ACHN (cell line): ENCODE measurements at regions not wholly inside any gene's neighbourhood (a gene's known extent, or its start where the extent isn't known, plus 50 kb on each side); places are given as distances from the start of the nearest gene placed in this dataset.
A peak's percentile ranks its signal among the peaks of the same experiment; 100 is the strongest.

Experiments
- DNase-seq: peaks from one replicate; pipeline ENCODE4 v3.0.0-alpha.2; 2015
- in situ Hi-C: cut with HindIII; loops from 2 replicates; pipeline ENCODE4 v1.10.0; 2017; ENCODE audit warnings: low sequenced_read_pairs, low pct_ligation_motif_present, low pct_unique_long_range_greater_than_20kb

GRCh38 chr14:26959972-26960660 lies 362.3 kb upstream of the NOVA1 start:
- no peak for DNase-seq
- in situ Hi-C loops = no loop called here

GRCh38 chr14:26963711-26964110 lies 365.9 kb upstream of the NOVA1 start:
- in situ Hi-C loops = no loop called here
- DNase-seq = no peak

DNA sequence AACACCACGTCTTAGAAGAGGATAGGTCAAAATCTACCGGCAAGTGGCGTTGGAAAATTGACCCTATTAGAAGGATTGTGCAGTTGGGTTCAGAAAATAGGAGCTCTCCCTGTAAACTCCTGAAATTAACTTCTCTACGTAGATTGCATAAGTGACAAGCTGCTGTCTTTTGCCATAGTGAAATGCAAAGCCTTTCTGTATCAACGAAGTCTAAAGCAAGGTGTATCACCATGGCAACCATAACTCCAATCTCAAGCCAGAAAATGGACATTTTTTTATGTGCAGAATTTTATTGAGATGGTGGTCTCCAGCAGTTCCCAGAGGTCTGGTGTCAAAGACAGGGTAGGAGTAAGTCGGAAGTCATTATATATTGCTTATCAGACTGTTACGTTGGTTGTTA lies 367.7 kb upstream of the NOVA1 start:
- in situ Hi-C loops = no loop called here

DNA sequence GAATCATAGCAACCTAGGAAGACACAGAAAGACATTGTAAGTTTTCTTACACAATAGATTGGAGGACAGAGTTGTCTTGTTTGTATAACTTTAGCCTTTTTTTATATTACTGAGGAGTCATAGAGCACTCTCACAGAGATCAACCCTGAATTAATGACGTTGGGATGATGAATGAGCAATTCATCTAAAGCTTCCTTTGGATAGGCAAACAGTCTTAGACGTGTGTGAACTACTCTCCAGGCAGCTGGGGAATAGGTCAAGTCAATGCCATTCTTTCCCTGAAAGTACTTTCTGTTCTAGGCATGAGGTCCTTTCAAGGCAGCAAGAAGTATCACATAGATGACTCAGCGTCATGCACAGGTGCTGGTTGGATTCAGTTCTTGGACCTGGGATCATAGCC lies 369.1 kb upstream of the NOVA1 start:
- DNase-seq = peak; percentile 0
- in situ Hi-C loops = no loop called here

More for the DNA sequence above, 367.7 kb upstream of the NOVA1 start:
- DNase-seq = no peak

DNA sequence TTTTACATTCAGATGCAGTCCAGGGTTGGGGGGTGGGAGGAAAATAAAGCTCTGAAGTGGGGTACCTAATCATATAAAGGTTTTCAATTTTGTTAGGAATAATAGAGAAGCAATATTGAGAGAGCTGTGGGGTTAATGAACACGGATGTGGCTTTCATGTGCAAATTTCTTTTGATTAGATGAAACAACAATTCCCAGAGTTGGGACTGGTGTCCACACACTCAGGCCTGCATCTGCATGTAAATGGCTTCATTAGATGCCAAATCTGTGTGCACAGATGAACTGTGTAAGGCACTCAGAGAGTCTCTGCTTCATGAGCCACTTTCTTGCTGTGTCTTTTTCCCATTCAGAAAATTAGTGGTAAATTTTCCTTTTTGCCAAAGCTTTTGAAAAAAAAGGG lies 377.1 kb upstream of the NOVA1 start:
- in situ Hi-C loops = no loop called here
- no peak for DNase-seq

DNA sequence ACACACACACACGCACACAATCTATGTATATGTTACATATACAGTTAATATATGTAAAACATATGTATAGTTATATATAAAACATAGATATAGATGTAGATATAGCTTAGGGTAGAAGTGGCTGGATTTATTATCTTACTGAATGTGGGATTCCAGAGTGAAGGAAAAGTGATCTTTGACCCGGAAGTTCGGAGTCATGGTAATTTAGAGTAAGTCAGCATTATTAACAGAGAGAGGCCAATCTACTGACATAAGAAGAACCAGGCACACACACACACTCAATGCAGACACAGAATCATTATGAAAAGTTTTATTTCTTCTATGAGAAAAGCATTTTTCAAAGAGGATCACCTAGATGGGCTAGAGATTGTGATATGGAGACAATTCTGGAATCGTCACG lies 384.2 kb upstream of the NOVA1 start:
- no peak for DNase-seq
- in situ Hi-C loops = no loop called here

GRCh38 chr14:26984311-26985177 lies 386.7 kb upstream of the NOVA1 start:
- DNase-seq = peak; percentile 60
- in situ Hi-C loops = no loop called here

DNA sequence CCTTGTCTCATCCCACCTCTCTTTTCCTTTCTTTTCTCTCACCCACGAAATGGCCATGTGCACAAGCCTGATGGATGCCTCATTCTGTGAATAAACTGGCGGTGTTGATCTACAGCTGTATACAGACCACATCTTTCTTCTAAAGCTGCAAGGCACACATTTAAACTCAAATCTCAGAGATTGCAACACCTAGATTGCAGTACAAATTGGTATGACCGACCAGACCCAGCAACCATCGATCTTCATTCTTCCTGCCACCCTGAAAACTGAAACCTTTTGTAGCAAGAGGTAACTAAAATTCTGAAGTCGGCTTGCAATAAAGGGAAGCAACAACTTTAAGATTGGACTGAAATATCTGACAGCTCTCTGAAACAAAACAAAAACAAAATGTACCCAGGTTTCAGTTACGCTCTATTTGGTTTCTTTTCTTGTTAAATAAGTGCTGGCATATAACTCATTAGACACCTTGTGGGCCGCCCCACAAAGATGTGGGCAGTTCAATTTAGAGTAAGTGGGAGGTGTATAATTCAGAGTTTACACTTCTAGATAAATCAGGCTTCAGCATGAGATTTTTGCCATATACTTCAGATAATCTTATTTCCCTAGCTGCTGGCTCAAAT lies 390.0 kb upstream of the NOVA1 start:
- in situ Hi-C loops = no loop called here

GRCh38 chr14:26990946-26991345 lies 393.1 kb upstream of the NOVA1 start:
- in situ Hi-C loops = no loop called here
- no peak for DNase-seq

More for the DNA sequence above, 390.0 kb upstream of the NOVA1 start:
- no peak for DNase-seq

- no peak for DNase-seq
- in situ Hi-C loops = no loop called here
Measured at GRCh38 chr14:26992403-26993115, 394.7 kb upstream of the NOVA1 start.

GRCh38 chr14:26993556-26993955 lies 395.7 kb upstream of the NOVA1 start:
- no peak for DNase-seq
- in situ Hi-C loops = no loop called here

- in situ Hi-C loops = no loop called here
- no peak for DNase-seq
Measured at GRCh38 chr14:26995301-26995700, 397.5 kb upstream of the NOVA1 start.

- DNase-seq = no peak
- in situ Hi-C loops = no loop called here
Measured at GRCh38 chr14:26996246-26996645, 398.4 kb upstream of the NOVA1 start.

DNA sequence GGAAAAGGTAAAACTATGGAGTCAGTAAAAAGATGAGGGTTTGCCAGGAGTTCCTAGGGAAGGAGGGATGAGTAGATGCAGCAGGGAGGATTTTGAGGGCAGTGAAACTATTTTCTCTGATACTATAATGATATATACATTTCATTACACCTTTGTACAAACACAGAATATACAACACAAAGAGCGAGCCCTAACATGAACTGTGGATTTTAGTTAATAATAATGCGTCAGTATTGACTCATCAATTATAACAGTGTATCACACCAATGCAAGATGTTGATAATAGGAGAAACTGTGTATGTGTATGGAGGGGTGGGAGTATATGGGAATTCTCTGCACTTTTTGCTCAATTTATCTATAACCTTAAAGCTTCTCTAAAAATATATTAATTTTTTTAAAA lies 404.3 kb upstream of the NOVA1 start:
- DNase-seq = no peak
- in situ Hi-C loops = no loop called here

DNA sequence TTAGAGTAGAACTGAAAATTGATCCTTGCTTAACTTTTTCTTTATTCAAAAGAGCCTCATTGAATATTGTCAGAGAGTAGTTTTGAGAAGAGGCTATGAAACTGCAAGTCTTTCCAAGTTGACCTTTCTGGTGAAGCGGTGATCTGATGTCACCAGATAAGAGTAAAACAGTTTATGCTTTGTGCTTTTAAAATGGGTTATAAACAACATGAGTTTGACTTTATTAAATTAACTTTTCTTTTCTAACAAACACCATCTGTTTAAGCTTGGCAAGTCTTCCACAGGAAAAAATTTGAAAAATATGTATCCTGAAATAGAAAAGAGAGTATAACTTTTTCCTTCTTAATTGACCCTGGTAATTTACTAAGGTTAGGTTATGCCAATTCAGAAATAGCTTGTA lies 408.7 kb upstream of the NOVA1 start:
- DNase-seq = no peak
- in situ Hi-C loops = no loop called here

DNA sequence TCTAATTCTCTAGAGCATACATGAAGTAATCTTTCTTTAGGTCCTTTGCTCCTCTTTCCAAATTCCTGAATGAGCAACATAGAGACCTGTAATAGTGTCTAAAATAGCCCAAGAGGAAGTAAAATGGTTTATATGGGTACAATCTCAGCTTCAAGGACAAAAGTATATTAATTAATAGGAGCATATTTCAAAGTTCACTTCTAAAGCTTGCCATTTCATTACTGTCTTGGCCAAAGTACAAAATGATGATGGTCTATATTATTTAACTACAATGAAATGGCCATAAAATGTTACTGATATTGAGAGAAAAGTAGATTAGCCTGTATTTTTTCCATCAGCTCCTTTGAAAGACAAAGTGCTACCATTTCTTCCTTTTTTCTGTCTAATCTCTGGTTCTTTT lies 410.4 kb upstream of the NOVA1 start:
- in situ Hi-C loops = no loop called here
- no peak for DNase-seq

- DNase-seq = no peak
- in situ Hi-C loops = no loop called here
Measured at GRCh38 chr14:27012641-27013040, 414.8 kb upstream of the NOVA1 start.

GRCh38 chr14:27013678-27014077 lies 415.8 kb upstream of the NOVA1 start:
- DNase-seq = no peak
- in situ Hi-C loops = no loop called here

GRCh38 chr14:27015065-27015464 lies 417.2 kb upstream of the NOVA1 start:
- in situ Hi-C loops = no loop called here
- no peak for DNase-seq
